Endothelial cell (in vitro differentiated cells): ENCODE measurements at regions not wholly inside any gene's neighbourhood (a gene's known extent, or its start where the extent isn't known, plus 50 kb on each side); places are given as distances from the start of the nearest gene placed in this dataset.

ENCODE experiments used
- DNase-seq: peaks from one replicate; pipeline ENCODE4 v3.0.0; 2021; ENCODE audit warnings: low spot score
- H3K27ac Mint-ChIP-seq: one replicate; pipeline ENCODE4 v1.8.0; 2021; ENCODE audit warnings: mixed read lengths, inconsistent platforms; ENCODE audit not compliant: unreplicated experiment
- H3K27me3 Mint-ChIP-seq: one replicate; pipeline ENCODE4 v1.8.0; 2021; ENCODE audit warnings: mild to moderate bottlenecking, moderate library complexity, mixed read lengths, inconsistent platforms; ENCODE audit not compliant: unreplicated experiment
- H3K36me3 Mint-ChIP-seq: one replicate; pipeline ENCODE4 v1.8.0; 2021; ENCODE audit warnings: mild to moderate bottlenecking, low read depth, mixed read lengths, inconsistent platforms; ENCODE audit not compliant: unreplicated experiment
- H3K4me1 Mint-ChIP-seq: one replicate; pipeline ENCODE4 v1.8.0; 2021; ENCODE audit warnings: mild to moderate bottlenecking, mixed read lengths, inconsistent platforms; ENCODE audit not compliant: unreplicated experiment
- H3K4me3 Mint-ChIP-seq: one replicate; pipeline ENCODE4 v1.8.0; 2021; ENCODE audit warnings: mild to moderate bottlenecking, mixed read lengths, inconsistent platforms; ENCODE audit not compliant: unreplicated experiment
- H3K9me3 Mint-ChIP-seq: one replicate; pipeline ENCODE4 v1.8.0; 2021; ENCODE audit warnings: mixed read lengths, inconsistent platforms; ENCODE audit not compliant: unreplicated experiment
- TF ChIP-seq, protein P1 (sequence below): fragments of 200-600 bp; sonication (generic); IDR thresholded peaks from one replicate; pipeline ENCODE4 v1.5.0; 2021; ENCODE audit warnings: antibody characterized with exemption; ENCODE audit not compliant: unreplicated experiment

DNA sequence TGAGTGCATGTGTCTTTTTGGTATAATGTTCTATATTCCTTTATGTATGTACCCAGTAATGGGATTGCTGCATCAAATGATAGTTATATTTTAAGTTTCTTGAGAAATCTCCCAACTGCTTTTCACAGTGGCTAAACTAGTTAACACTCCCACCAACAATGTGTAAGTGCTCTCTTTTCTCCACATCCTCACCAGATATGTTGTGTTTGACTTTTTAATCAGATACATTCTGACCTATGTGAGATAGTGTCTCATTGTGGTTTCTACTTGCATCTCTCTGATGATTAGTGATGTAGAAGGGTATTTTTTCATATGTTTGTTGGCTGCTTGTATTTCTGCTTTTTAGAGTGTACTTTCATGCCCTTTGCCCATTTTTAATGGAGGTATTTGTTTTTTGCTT, 62.8 kb upstream of the ALG10B start:
- no peak overlapping the region for H3K4me3 Mint-ChIP-seq
- no peaks in the 10 kb centered on the region for H3K4me1 Mint-ChIP-seq
- H3K27ac Mint-ChIP-seq = no peak overlapping the region
- TF ChIP-seq, protein P1, sequence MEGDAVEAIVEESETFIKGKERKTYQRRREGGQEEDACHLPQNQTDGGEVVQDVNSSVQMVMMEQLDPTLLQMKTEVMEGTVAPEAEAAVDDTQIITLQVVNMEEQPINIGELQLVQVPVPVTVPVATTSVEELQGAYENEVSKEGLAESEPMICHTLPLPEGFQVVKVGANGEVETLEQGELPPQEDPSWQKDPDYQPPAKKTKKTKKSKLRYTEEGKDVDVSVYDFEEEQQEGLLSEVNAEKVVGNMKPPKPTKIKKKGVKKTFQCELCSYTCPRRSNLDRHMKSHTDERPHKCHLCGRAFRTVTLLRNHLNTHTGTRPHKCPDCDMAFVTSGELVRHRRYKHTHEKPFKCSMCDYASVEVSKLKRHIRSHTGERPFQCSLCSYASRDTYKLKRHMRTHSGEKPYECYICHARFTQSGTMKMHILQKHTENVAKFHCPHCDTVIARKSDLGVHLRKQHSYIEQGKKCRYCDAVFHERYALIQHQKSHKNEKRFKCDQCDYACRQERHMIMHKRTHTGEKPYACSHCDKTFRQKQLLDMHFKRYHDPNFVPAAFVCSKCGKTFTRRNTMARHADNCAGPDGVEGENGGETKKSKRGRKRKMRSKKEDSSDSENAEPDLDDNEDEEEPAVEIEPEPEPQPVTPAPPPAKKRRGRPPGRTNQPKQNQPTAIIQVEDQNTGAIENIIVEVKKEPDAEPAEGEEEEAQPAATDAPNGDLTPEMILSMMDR = no peak
- H3K9me3 Mint-ChIP-seq = peaks cover 24% of the 10 kb centered on the region
- H3K27me3 Mint-ChIP-seq = no peaks in the 10 kb centered on the region
- H3K36me3 Mint-ChIP-seq = no peaks in the 10 kb centered on the region
- DNase-seq = no peak

DNA sequence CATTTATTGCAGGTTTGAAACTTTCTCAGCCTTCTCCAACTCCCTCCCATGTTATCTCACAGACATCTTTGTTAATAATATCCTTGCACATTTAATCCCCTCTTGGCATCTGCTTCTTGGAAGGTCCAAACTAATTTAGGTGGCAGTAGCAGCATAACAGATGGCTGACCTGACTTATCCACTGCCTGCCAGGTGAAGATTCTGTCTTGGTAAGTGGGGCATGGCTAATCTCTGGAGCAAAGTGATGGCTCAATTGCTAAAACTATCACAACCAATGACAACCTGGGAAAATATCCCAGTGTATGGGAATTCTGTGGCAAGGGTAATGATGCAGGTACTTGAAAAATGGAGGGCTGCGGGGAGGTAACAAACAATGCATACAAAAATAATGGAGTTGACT, 58.2 kb upstream of the ALG10B start:
- H3K27ac Mint-ChIP-seq = no peak overlapping the region
- DNase-seq = no peak
- H3K4me1 Mint-ChIP-seq = no peaks in the 10 kb centered on the region
- TF ChIP-seq, protein P1 = no peak
- H3K9me3 Mint-ChIP-seq = peaks cover 33% of the 10 kb centered on the region
- no peaks in the 10 kb centered on the region for H3K36me3 Mint-ChIP-seq
- H3K4me3 Mint-ChIP-seq = no peak overlapping the region
- H3K27me3 Mint-ChIP-seq = peaks cover 3% of the 10 kb centered on the region
